HepG2 (cell line): ENCODE measurements at regions not wholly inside any gene's neighbourhood (a gene's known extent, or its start where the extent isn't known, plus 50 kb on each side); places are given as distances from the start of the nearest gene placed in this dataset.

Experiments
- ATAC-seq: fragments of 200-7000 bp; cut with Tn5 transposase; 3 replicates; pipeline ENCODE4 v1.9.1; 2020; ENCODE audit warnings: mild to moderate bottlenecking, moderate library complexity
- BruUV-seq: library from RNA; stranded (reverse); fragments of 400-500 nt; replicated peaks from 2 replicates; lab custom pipeline; 2021; lab: Mats Ljungman, UMichigan
- CTCF ChIA-PET: fragments of 300-600 bp; formaldehyde crosslinking; extraction: SDS; loops from one replicate; lab custom pipeline; 2021; ENCODE audit warnings: low total read pairs, inconsistent platforms, low intra/inter-chr PET ratio; lab: Yijun Ruan, JAX
- POLR2A ChIA-PET: fragments of 350-600 bp; sonication (Branson Sonifier 250); formaldehyde crosslinking; loops from one replicate; lab custom pipeline; 2020; ENCODE audit warnings: antibody characterized with exemption, inconsistent platforms; lab: Yijun Ruan, JAX
- DNase-seq: peaks from one replicate; pipeline ENCODE4 v3.0.0-alpha.2; 2015; ENCODE audit warnings: low spot score
- FAIRE-seq: peaks from 3 replicates; lab custom pipeline; 2011; peaks lifted over from hg19 to GRCh38; lab: Jason Lieb, UNC
- H2AFZ ChIP-seq: one replicate; pipeline ENCODE4 v1.6.1; 2011; ENCODE audit warnings: low read length, inconsistent platforms
- H3K27ac ChIP-seq: fragments of 300-600 bp; 3 replicates; pipeline ENCODE4 v1.8.0; 2011; ENCODE audit warnings: mixed run types, mild to moderate bottlenecking, mixed read lengths, low read length, inconsistent platforms; ENCODE audit not compliant: insufficient read depth; ENCODE audit errors: extremely low read length
- H3K27me3 ChIP-seq, 2 experiments: fragments of 200-600 bp in 1 of 2; 2 replicates in 1 of 2; 3 replicates in 1 of 2; pipeline versions ENCODE4 v1.6.0 to v1.8.0; 2011; ENCODE audit warnings: low read length in 2 of 2, mild to moderate bottlenecking in 2 of 2, moderate library complexity in 2 of 2, inconsistent platforms in 1 of 2; ENCODE audit not compliant: insufficient read depth in 2 of 2, control insufficient read depth in 1 of 2
- H3K36me3 ChIP-seq, 2 experiments: fragments of 200-600 bp in 1 of 2; replicated peaks in 1 of 2; 2 replicates in 1 of 2; 3 replicates in 1 of 2; pipeline versions ENCODE4 v1.5.1 to v1.8.0; 2011; ENCODE audit warnings: low read length in 2 of 2, inconsistent platforms in 1 of 2; ENCODE audit not compliant: insufficient read depth in 2 of 2, control insufficient read depth in 1 of 2
- H3K4me1 ChIP-seq: 2 replicates; pipeline ENCODE4 v1.5.1; 2012; ENCODE audit warnings: low read length, inconsistent platforms; ENCODE audit not compliant: insufficient read depth
- H3K4me2 ChIP-seq: 2 replicates; pipeline ENCODE4 v1.6.0; 2011; ENCODE audit warnings: low read depth, low read length, inconsistent platforms
- H3K4me3 ChIP-seq, 3 experiments: fragments of 200-600 bp in 1 of 3; sonication (generic), shearing (Covaris generic) in 1 of 3; replicated peaks in 1 of 3; 2 replicates each; pipeline ENCODE4 v1.5.1; 2011 to 2016; ENCODE audit warnings: low read length in 3 of 3, inconsistent platforms in 2 of 3, low read depth in 2 of 3, mild to moderate bottlenecking in 2 of 3, control low read depth in 1 of 3, mixed read lengths in 1 of 3; ENCODE audit not compliant: insufficient read depth in 1 of 3
- H3K79me2 ChIP-seq: one replicate; pipeline ENCODE4 v1.6.1; 2011; ENCODE audit warnings: low read length, inconsistent platforms; ENCODE audit not compliant: insufficient read depth
- H3K9ac ChIP-seq: 2 replicates; pipeline ENCODE4 v1.6.0; 2011; ENCODE audit warnings: mild to moderate bottlenecking, low read depth, low read length, inconsistent platforms; ENCODE audit not compliant: insufficient read depth
- H3K9me3 ChIP-seq: 2 replicates; pipeline ENCODE4 v1.5.1; 2012; ENCODE audit warnings: mild to moderate bottlenecking, low read length
- H4K20me1 ChIP-seq: 2 replicates; pipeline ENCODE4 v1.6.0; 2011; ENCODE audit warnings: inconsistent platforms, mild to moderate bottlenecking, low read length, moderate library complexity; ENCODE audit not compliant: insufficient read depth
- ASH2L ChIP-seq: fragments of 300-600, 200-600 bp; sonication (generic); IDR thresholded peaks from 2 replicates; pipeline ENCODE4 v1.7.0; 2017; ENCODE audit warnings: low read depth, mild to moderate bottlenecking, moderate library complexity, mixed read lengths, low read length; ENCODE audit not compliant: insufficient read length
- FIP1L1 ChIP-seq: fragments of 200-400 bp; formaldehyde crosslinking; IDR thresholded peaks from 2 replicates; pipeline ENCODE4 v1.6.1; 2018; ENCODE audit warnings: low read depth, mild to moderate bottlenecking, low read length, moderate library complexity, borderline replicate concordance; ENCODE audit not compliant: insufficient read depth
- MED1 ChIP-seq: sonication (generic); formaldehyde crosslinking; IDR thresholded peaks from 2 replicates; pipeline ENCODE4 v1.4.0; 2020; ENCODE audit warnings: missing genetic modification reagents
- MXD1 ChIP-seq: sonication (generic); formaldehyde crosslinking; IDR thresholded peaks from 2 replicates; pipeline ENCODE4 v1.4.0; 2020; ENCODE audit warnings: mild to moderate bottlenecking, missing genetic modification reagents
- NR2C2 ChIP-seq: sonication (generic); formaldehyde crosslinking; IDR thresholded peaks from 2 replicates; pipeline ENCODE4 v1.4.0; 2020; ENCODE audit warnings: missing genetic modification reagents, mild to moderate bottlenecking, moderate library complexity, borderline replicate concordance
- PCBP1 ChIP-seq: fragments of 200-400 bp; formaldehyde crosslinking; IDR thresholded peaks from 2 replicates; pipeline ENCODE4 v1.6.1; 2017; ENCODE audit warnings: mild to moderate bottlenecking, low read depth, low read length, borderline replicate concordance
- PPARG ChIP-seq: conservative IDR thresholded peaks from 2 replicates; pipeline ENCODE4 v1.6.1; 2016; ENCODE audit warnings: missing biosample characterization, missing genetic modification reagents
- SAFB2 ChIP-seq: sonication (generic); formaldehyde crosslinking; IDR thresholded peaks from 2 replicates; pipeline ENCODE4 v1.5.1; 2020; ENCODE audit warnings: missing genetic modification reagents, low read depth, mild to moderate bottlenecking, borderline replicate concordance
- SMAD9 ChIP-seq: sonication (generic); formaldehyde crosslinking; IDR thresholded peaks from 2 replicates; pipeline ENCODE4 v1.5.1; 2020; ENCODE audit warnings: mild to moderate bottlenecking, missing genetic modification reagents
- TCF7L2 ChIP-seq: IDR thresholded peaks from 2 replicates; pipeline ENCODE4 v1.6.1; 2011; ENCODE audit warnings: mild to moderate bottlenecking, low read depth, low read length, moderate library complexity
- ZC3H4 ChIP-seq: sonication (generic); formaldehyde crosslinking; IDR thresholded peaks from 2 replicates; pipeline ENCODE4 v1.4.0; 2020; ENCODE audit warnings: missing genetic modification reagents, borderline replicate concordance
- ZNF230 ChIP-seq: sonication (generic); formaldehyde crosslinking; IDR thresholded peaks from 2 replicates; pipeline ENCODE4 v1.4.0; 2020; ENCODE audit warnings: mild to moderate bottlenecking, missing genetic modification reagents
- ZNF704 ChIP-seq: sonication (generic); formaldehyde crosslinking; IDR thresholded peaks from 2 replicates; pipeline ENCODE4 v1.8.1; 2023; ENCODE audit warnings: mild to moderate bottlenecking, inconsistent platforms, moderate library complexity, missing genetic modification reagents, borderline replicate concordance
- ZSCAN5A ChIP-seq: sonication (generic); formaldehyde crosslinking; IDR thresholded peaks from 2 replicates; pipeline ENCODE4 v1.8.0; 2022; ENCODE audit warnings: mild to moderate bottlenecking, missing genetic modification reagents, borderline replicate concordance
- WGBS: methylation state at CpG from one replicate; pipeline ENCODE4 v1.1.6; 2017; ENCODE audit warnings: low lambda C conversion rate; 5-methylcytosine and 5-hydroxymethylcytosine counted together
- in situ Hi-C: cut with HindIII; loops from 2 replicates; pipeline ENCODE4 v1.10.0; 2017; ENCODE audit warnings: low pct_unique_long_range_greater_than_20kb; ENCODE audit not compliant: extremely low pct_ligation_motif_present
- intact Hi-C: fragments of 100-400 bp; cut with micrococcal nuclease; formaldehyde crosslinking; loops from one replicate; pipeline ENCODE4 v1.10.0; 2022; ENCODE audit not compliant: unreplicated experiment
- TF ChIP-seq, protein P1 (sequence below): sonication (generic); formaldehyde crosslinking; IDR thresholded peaks from 2 replicates; pipeline ENCODE4 v1.4.0; 2020; ENCODE audit warnings: missing genetic modification reagents
- TF ChIP-seq, protein P2 (sequence below): sonication (generic); formaldehyde crosslinking; IDR thresholded peaks from 2 replicates; pipeline ENCODE4 v1.8.1; 2023; ENCODE audit warnings: missing genetic modification reagents, inconsistent platforms, borderline replicate concordance

GRCh38 chrX:8297766-8298165 lies 126.7 kb upstream of the VCX2 start (continued):
- TF ChIP-seq ZNF230 (CRISPR knock-in tag) (no peak), SAFB2 (CRISPR knock-in tag) (no peak), ZNF704 (no peak)

- ChIA-PET POLR2A (no interaction called here), CTCF (no interaction called here)
- H3K27me3 ChIP-seq, result no peaks in the 10 kb centered on the region
- in situ Hi-C loops, result no loop called here
- BruUV-seq, result no TSS peak
- no peak for FAIRE-seq
- H3K4me3 ChIP-seq, result no peak overlapping the region
- H3K79me2 ChIP-seq, result no peaks in the 10 kb centered on the region
- TF ChIP-seq FIP1L1 (no peak), ASH2L (no peak), PCBP1 (no peak), MXD1 (CRISPR knock-in tag) (no peak), SMAD9 (CRISPR knock-in tag) (no peak), ZSCAN5A (CRISPR knock-in tag) (no peak), PPARG (CRISPR knock-in tag) (no peak), SAFB2 (CRISPR knock-in tag) (no peak), ZC3H4 (CRISPR knock-in tag) (no peak), NR2C2 (CRISPR knock-in tag) (no peak), MED1 (no peak), TCF7L2 (no peak)
- TF ChIP-seq, protein P1, sequence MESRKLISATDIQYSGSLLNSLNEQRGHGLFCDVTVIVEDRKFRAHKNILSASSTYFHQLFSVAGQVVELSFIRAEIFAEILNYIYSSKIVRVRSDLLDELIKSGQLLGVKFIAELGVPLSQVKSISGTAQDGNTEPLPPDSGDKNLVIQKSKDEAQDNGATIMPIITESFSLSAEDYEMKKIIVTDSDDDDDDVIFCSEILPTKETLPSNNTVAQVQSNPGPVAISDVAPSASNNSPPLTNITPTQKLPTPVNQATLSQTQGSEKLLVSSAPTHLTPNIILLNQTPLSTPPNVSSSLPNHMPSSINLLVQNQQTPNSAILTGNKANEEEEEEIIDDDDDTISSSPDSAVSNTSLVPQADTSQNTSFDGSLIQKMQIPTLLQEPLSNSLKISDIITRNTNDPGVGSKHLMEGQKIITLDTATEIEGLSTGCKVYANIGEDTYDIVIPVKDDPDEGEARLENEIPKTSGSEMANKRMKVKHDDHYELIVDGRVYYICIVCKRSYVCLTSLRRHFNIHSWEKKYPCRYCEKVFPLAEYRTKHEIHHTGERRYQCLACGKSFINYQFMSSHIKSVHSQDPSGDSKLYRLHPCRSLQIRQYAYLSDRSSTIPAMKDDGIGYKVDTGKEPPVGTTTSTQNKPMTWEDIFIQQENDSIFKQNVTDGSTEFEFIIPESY (CRISPR knock-in tag), result no peak
- TF ChIP-seq, protein P2, sequence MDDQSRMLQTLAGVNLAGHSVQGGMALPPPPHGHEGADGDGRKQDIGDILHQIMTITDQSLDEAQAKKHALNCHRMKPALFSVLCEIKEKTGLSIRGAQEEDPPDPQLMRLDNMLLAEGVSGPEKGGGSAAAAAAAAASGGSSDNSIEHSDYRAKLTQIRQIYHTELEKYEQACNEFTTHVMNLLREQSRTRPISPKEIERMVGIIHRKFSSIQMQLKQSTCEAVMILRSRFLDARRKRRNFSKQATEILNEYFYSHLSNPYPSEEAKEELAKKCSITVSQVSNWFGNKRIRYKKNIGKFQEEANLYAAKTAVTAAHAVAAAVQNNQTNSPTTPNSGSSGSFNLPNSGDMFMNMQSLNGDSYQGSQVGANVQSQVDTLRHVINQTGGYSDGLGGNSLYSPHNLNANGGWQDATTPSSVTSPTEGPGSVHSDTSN (CRISPR knock-in tag), result no peak
- H3K4me2 ChIP-seq, result no peak overlapping the region
- H3K27ac ChIP-seq, result no peak overlapping the region
- intact Hi-C loops, result no loop called here
- no peak overlapping the region for H3K9ac ChIP-seq
- ATAC-seq, result no peak
- no peak overlapping the region for H2AFZ ChIP-seq
- DNase-seq, result no peak
- H3K4me1 ChIP-seq, result no peaks in the 10 kb centered on the region
- no peaks in the 10 kb centered on the region for H4K20me1 ChIP-seq
- 65% methylated on average over 4 of the region's 4 CpGs for WGBS
- no peaks in the 10 kb centered on the region for H3K9me3 ChIP-seq
- no peaks in the 10 kb centered on the region for H3K36me3 ChIP-seq
These were observed 133.6 kb upstream of the VCX2 start for GRCh38 chrX:8304668-8305067.
